ENCODE measurements at regions not wholly inside any gene's neighbourhood (a gene's known extent, or its start where the extent isn't known, plus 50 kb on each side); places are given as distances from the start of the nearest gene placed in this dataset.

DNA sequence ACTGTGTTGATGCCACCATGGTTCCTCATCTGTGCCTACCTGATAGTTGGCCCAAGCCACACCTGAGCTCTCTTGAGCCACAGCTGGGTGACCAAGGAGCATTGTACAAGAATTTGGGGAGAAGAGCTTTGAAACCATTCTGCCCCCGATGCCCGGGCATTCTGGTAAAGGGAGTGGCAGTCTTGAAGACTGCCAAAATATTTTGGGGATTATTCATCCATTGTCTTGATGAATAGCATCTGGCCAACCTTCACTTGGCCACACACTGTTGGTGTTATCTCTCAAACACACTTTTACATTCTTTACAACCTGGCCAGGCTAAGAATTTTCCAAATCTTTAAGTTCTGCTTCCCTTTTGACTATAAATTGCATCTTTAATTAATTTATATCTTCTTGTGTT is 113.1 kb upstream of the PCBD1 start:
- TF ChIP-seq POLR2AphosphoS5 (IDR thresholded peaks at IDR 0.05; ENCODE audit: control insufficient read depth, insufficient read depth, low read depth, low read length) (no peak), POLR2A (conservative IDR thresholded peaks at IDR 0.05) (no peak), KLF13 (tag; IDR thresholded peaks at IDR 0.05; ENCODE audit: borderline replicate concordance, low read depth) (no peak)
- TF ChIP-seq, protein P1, sequence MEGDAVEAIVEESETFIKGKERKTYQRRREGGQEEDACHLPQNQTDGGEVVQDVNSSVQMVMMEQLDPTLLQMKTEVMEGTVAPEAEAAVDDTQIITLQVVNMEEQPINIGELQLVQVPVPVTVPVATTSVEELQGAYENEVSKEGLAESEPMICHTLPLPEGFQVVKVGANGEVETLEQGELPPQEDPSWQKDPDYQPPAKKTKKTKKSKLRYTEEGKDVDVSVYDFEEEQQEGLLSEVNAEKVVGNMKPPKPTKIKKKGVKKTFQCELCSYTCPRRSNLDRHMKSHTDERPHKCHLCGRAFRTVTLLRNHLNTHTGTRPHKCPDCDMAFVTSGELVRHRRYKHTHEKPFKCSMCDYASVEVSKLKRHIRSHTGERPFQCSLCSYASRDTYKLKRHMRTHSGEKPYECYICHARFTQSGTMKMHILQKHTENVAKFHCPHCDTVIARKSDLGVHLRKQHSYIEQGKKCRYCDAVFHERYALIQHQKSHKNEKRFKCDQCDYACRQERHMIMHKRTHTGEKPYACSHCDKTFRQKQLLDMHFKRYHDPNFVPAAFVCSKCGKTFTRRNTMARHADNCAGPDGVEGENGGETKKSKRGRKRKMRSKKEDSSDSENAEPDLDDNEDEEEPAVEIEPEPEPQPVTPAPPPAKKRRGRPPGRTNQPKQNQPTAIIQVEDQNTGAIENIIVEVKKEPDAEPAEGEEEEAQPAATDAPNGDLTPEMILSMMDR (IDR thresholded peaks at IDR 0.05 in 2 of 3, conservative IDR thresholded peaks at IDR 0.05 in 1 of 3; ENCODE audit: insufficient read depth in 2 of 3, low read depth in 1 of 3, low read length in 3 of 3) = no peak
- TF ChIP-seq, protein P2, sequence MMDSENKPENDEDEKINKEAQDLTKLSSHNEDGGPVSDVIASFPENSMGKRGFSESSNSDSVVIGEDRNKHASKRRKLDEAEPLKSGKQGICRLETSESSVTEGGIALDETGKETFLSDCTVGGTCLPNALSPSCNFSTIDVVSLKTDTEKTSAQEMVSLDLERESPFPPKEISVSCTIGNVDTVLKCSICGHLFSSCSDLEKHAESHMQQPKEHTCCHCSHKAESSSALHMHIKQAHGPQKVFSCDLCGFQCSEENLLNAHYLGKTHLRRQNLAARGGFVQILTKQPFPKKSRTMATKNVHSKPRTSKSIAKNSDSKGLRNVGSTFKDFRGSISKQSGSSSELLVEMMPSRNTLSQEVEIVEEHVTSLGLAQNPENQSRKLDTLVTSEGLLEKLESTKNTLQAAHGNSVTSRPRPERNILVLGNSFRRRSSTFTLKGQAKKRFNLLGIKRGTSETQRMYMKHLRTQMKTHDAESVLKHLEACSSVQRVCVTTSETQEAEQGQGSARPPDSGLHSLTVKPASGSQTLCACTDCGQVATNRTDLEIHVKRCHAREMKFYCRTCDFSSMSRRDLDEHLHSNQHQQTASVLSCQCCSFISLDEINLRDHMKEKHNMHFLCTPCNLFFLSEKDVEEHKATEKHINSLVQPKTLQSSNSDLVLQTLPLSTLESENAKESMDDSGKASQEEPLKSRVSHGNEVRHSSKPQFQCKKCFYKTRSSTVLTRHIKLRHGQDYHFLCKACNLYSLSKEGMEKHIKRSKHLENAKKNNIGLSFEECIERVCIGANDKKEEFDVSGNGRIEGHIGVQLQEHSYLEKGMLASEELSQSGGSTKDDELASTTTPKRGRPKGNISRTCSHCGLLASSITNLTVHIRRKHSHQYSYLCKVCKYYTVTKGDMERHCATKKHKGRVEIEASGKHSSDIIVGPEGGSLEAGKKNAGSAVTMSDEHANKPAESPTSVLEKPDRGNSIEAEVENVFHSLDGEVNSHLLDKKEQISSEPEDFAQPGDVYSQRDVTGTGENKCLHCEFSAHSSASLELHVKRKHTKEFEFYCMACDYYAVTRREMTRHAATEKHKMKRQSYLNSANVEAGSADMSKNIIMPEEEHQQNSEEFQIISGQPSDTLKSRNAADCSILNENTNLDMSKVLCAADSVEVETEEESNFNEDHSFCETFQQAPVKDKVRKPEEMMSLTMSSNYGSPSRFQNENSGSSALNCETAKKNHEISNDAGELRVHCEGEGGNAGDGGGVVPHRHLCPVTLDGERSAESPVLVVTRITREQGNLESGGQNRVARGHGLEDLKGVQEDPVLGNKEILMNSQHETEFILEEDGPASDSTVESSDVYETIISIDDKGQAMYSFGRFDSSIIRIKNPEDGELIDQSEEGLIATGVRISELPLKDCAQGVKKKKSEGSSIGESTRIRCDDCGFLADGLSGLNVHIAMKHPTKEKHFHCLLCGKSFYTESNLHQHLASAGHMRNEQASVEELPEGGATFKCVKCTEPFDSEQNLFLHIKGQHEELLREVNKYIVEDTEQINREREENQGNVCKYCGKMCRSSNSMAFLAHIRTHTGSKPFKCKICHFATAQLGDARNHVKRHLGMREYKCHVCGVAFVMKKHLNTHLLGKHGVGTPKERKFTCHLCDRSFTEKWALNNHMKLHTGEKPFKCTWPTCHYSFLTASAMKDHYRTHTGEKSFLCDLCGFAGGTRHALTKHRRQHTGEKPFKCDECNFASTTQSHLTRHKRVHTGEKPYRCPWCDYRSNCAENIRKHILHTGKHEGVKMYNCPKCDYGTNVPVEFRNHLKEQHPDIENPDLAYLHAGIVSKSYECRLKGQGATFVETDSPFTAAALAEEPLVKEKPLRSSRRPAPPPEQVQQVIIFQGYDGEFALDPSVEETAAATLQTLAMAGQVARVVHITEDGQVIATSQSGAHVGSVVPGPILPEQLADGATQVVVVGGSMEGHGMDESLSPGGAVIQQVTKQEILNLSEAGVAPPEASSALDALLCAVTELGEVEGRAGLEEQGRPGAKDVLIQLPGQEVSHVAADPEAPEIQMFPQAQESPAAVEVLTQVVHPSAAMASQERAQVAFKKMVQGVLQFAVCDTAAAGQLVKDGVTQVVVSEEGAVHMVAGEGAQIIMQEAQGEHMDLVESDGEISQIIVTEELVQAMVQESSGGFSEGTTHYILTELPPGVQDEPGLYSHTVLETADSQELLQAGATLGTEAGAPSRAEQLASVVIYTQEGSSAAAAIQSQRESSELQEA (IDR thresholded peaks at IDR 0.05; ENCODE audit: low read depth) = no peak

All from K562 (cell line).